SK-N-MC (cell line): ENCODE measurements at regions not wholly inside any gene's neighbourhood (a gene's known extent, or its start where the extent isn't known, plus 50 kb on each side); places are given as distances from the start of the nearest gene placed in this dataset.

Experiments
- EZH2 ChIP-seq: fragments of 200-600 bp; sonication (generic); IDR thresholded peaks from one replicate; pipeline ENCODE4 v1.6.1; 2017; ENCODE audit warnings: antibody characterized with exemption
- FOXP2 ChIP-seq: optimal IDR thresholded peaks from 2 replicates; pipeline ENCODE3; 2011; ENCODE audit warnings: mild to moderate bottlenecking, moderate library complexity; ENCODE audit not compliant: insufficient read depth; ENCODE audit errors: extremely low read length, control extremely low read depth
- POLR2AphosphoS5 ChIP-seq: IDR thresholded peaks from 2 replicates; pipeline ENCODE4 v1.6.1; 2012; ENCODE audit warnings: mild to moderate bottlenecking, low read depth, low read length, borderline replicate concordance

DNA sequence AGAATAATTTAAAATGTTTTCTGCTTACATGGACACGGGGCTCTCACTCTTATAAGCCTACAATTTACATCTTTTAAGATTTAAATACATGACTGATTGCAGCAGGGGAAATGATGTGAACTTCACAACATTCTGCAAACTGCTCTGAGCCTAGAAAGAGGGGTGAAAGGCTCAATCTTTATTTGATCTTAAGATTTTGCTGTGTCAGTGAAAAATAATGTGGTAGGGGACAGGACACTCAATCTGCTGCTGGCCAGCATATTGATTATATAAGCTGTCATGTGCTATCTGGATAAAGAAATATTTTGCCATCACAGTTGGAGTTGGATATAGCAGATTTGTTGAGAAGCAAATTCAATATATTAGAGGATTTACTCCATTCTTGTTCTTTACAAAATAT lies 2210.5 kb downstream of the PCDH7 start:
- no peak for TF ChIP-seq POLR2AphosphoS5
- no peak for TF ChIP-seq EZH2
- TF ChIP-seq FOXP2: no peak
